HG02642 (cell line): ENCODE measurements at regions not wholly inside any gene's neighbourhood (a gene's known extent, or its start where the extent isn't known, plus 50 kb on each side); places are given as distances from the start of the nearest gene placed in this dataset.

ENCODE experiments used
- ATAC-seq: cut with Tn5 transposase; IDR thresholded peaks from one replicate; pipeline ENCODE4 v1.9.1; 2021; ENCODE audit warnings: mild to moderate bottlenecking; ENCODE audit not compliant: unreplicated experiment, poor library complexity

GRCh38 chrX:5829469-5829868 lies 399.2 kb downstream of the NLGN4X start:
- no peak for ATAC-seq

DNA sequence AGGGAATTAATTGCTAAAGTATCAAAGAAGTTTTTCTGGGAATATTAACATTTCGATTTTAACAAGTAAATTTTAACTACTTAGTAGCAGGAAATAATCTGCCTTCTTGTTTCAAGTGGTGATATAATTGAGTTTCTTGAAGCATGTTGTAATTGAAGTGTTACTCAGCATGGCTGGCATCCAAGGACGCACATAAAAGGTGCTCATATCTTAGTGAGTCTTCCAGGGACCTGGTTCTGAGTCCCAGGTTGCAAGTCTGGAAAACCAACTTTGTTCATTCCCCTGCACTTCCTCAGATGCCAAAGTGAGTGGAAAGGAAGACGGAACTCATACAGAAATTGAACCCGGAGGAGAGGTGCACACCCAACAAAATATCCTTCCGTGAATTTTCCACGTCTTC lies 399.6 kb downstream of the NLGN4X start:
- no peak for ATAC-seq

DNA sequence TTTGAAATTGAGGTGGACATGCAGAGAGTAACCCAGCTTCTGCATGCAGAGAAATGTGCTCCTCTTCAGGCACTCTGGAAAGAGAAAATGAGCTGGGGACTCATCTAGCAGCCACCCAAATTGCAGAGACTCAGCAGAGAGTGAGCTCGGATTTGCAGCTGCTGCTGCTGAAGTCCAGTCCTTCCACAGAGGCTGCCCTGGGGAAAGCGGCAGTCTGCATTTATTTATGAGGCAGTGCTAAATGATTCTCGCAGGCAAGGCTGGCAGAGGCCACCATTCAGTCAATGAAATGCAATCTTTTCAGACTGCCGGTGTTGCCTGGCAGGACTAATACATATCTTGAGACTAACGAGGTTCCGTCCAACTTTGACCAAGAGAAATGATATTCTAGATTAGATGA lies 404.8 kb downstream of the NLGN4X start:
- ATAC-seq: no peak

DNA sequence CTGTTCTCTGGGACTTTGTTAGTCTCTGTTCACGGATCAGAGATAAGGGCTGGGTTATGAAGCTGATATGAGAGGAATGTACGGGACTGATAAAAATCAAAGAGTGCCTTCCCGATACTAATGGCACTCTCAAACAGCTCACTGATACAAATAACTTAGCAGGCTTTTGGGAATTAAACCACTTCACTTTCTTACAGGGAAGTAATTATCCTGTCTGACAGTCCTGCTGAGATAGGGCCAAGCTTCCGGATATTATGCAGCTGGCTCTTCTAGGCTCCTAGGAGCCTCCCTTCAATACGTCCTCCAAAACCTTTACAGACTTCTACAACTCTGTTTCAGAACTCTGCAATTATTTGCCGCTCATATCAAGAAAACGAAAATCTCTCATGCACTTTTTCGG lies 418.0 kb downstream of the NLGN4X start:
- no peak for ATAC-seq

- no peak for ATAC-seq
Measured at GRCh38 chrX:5807181-5807580, 421.5 kb downstream of the NLGN4X start.

DNA sequence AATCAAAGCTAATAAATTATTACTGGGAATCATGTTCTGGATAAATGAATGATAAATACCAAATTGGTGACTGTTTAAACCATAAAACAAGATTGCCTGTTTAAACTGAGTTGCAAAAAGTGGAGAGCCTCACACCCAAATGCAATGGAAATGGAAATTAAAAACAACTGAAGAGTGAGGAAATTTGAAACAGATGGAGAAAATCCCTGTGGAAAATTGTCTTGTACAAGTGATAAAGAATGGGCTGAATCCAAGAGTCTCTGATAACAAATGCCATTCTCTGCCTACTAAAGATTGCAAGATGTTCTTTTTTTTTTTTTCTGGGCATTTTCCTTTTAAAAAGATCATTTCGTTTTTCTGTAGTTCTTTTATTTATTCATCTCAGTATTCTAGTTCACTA lies 426.3 kb downstream of the NLGN4X start:
- no peak for ATAC-seq

GRCh38 chrX:5791721-5792120 lies 436.9 kb downstream of the NLGN4X start:
- no peak for ATAC-seq

DNA sequence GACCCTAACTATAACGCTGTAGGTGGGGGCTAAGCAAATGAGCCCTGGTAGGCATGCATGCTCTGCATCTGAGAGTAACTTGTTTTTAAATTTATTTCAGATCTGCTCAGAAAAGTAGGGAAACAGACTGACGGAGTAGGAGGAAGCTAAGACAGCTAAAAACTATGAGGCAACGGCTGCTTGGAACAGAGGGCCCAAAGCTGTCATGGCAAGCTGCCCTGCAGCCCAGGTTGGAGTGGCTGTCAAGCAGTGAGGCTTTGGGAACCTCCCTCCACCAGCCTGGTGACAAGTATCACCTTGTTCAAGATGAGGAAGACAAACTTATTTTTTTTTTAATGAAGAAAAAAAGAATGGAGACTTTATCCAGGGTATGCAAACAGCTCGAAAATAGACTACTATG lies 439.8 kb downstream of the NLGN4X start:
- no peak for ATAC-seq

- no peak for ATAC-seq
Measured at GRCh38 chrX:5780821-5781220, 447.8 kb downstream of the NLGN4X start.

DNA sequence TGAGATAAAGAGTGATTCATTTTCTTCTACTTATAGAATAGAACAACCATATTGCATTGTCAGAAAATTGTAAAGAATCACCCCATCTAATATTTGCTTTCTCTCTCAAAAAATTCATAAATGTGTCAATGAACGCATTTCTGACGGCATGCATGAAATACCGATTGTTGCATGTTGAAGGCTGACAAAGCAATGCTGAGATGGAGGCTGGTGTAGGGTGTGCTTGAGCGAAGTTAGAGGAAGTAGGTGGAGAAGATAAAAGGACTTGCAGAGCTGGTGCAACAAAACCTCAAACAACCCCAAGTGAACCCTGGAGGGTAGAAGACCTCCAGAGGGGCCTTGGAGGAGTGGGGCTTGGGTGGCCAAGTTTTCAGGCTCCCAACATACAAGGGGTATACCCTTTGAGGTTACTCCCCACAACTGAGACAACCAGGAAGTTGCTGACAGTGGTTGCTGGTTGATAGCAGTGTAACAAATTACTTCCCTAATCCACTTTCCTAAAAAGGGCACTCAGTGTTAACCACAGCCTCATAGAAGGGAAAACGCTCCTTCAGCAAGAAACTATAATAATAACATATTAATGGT lies 452.7 kb downstream of the NLGN4X start:
- ATAC-seq: no peak

- no peak for ATAC-seq
Measured at GRCh38 chrX:5774446-5774845, 454.2 kb downstream of the NLGN4X start.

GRCh38 chrX:5771441-5771840 lies 457.2 kb downstream of the NLGN4X start:
- no peak for ATAC-seq

- no peak for ATAC-seq
Measured at GRCh38 chrX:5756616-5757015, 472.1 kb downstream of the NLGN4X start.

- no peak for ATAC-seq
Measured at GRCh38 chrX:5753291-5753690, 475.4 kb downstream of the NLGN4X start.

GRCh38 chrX:5752831-5753230 lies 475.8 kb downstream of the NLGN4X start:
- no peak for ATAC-seq

GRCh38 chrX:5748586-5749150 lies 480.0 kb downstream of the NLGN4X start:
- ATAC-seq: no peak

DNA sequence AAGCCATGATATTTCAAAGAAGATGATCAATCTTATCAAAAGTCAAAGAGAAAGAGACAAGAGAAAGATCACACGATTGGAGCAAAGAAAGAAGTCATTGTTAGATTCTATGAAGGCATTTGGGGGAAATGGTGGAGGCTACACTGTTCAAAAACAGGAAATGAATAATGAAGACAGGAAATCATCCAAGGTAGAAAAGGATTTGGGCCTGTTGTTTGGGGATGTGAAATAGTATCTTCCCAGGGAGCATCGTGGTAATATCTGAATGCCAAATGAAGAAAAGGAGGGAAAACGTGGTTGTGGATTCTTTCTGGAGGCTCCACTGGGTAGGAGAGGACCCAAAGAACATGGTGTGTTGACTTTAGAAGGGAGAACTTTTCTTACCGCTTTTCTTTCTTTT lies 482.4 kb downstream of the NLGN4X start:
- ATAC-seq: no peak

DNA sequence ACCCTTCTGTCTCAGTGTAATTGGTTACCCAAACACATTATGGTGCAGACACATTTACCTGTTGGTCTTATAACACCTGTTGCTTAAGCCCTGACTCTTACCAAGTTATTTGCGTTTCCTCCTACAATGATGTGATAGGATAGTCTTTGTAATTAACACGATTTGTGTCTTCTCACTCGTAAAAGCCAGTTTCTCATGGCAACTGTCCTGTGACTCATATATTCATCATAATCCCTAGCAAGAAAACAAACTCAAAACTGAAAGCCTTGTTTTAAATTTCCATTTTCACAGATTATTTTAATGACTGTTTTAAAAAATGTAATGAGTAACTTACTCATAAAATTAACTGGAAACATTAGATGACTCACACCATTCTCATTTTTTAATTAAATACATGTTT lies 495.2 kb downstream of the NLGN4X start:
- ATAC-seq: no peak

DNA sequence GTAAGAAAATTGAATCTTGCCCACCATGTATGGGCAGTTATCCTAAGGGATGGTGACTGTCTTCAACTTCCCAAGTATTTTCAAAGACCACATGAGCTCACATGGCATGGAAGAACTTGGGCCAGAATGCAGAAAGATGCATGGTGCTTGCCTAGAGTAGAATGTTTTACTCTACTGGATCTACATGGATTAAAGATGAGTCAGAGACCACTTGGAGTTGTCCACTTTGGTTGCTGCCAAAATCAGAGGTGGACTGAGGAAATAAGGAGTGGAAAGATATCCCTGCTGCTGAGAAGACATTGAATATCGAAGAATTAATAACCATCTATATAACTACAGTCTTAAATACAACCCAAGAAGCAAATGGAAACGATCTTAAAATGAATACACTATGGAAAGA lies 498.1 kb downstream of the NLGN4X start:
- no peak for ATAC-seq

DNA sequence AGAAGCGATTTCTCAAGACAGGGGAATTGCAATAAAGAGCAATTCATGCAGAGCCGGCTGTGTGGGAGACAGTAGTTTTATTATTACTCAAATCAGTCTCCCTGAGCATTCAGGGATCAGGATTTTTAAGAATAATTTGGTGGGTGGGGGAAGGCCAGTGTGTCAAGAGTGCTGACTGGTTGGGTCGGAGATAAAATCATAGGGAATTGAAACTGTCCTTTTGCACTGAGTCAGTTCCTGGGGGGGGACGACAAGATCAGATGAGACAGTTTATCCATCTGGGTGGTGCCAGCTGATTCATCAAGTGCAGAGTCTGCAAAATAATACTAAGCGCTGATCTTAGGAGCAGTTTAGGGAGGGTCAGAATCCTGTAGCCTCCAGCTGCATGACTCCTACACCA lies 502.4 kb downstream of the NLGN4X start:
- no peak for ATAC-seq

DNA sequence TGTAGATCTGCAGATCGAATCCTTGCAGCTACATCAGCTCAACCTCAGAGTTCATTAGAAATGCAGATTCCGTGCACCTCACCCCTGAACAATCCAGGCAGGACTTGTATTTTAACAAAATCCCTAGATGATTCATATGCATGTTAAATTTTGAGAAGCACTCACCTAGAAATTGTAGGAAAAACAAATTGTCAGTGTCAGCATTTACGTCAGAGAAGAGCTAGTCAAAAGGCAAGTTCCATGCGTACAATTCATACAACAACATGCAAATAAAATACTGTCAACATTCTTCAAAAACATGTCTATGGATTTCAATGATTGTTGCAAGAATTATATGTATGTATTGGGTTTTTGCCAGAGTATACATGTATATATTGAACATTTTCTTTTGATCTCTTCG lies 504.5 kb downstream of the NLGN4X start:
- no peak for ATAC-seq

GRCh38 chrX:5718651-5719050 lies 510.0 kb downstream of the NLGN4X start:
- ATAC-seq: no peak

DNA sequence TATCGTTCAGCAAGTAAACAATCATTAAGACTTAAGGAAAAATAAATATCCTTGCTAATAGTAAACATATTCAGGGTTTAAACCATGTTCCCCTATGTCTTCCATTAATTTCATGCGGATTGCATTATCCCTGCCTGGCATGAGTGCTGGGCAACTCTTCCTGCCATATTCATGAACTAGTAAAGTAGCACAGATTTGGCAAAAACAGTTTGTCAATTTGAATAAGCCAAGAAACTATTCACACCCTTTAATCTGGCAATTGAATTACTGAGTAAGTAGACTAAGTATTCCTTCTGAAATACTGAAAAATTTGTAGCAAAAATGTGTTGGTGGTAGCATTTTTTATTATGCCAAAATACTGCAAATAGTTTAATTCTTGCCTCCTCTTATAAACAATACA lies 512.0 kb downstream of the NLGN4X start:
- no peak for ATAC-seq
